GM21367 (cell line): ENCODE measurements at regions not wholly inside any gene's neighbourhood (a gene's known extent, or its start where the extent isn't known, plus 50 kb on each side); places are given as distances from the start of the nearest gene placed in this dataset.

ENCODE experiments used
- ATAC-seq: cut with Tn5 transposase; IDR thresholded peaks from one replicate; pipeline ENCODE4 v1.9.1; 2021; ENCODE audit not compliant: unreplicated experiment

GRCh38 chr2:9738062-9738461 lies 105.2 kb upstream of the TAF1B start:
- no peak for ATAC-seq

- no peak for ATAC-seq
Observed at GRCh38 chr2:9738535-9739496, 104.5 kb upstream of the TAF1B start.

DNA sequence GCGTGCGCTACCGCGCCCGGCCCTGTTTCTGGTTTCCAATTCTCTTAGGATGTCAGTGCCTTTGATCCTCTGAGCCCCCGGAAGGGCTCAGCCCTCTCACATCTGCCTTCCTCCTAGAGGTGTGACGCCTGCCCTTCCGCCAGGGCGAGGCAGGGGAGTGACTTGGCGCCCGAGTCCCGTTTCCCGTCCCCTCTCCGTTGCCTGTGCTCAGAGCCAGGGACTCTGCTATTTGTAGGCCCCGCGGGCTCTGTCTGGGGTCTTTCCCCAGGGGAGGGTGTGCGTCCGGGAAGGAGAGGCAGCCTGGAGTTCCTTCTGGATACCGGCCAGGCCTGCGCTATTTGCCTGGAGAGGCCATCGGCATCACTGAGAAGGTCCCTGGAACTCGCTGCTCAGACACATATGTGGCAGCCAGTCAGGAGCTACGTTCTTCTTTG lies 103.7 kb upstream of the TAF1B start:
- ATAC-seq: no peak

DNA sequence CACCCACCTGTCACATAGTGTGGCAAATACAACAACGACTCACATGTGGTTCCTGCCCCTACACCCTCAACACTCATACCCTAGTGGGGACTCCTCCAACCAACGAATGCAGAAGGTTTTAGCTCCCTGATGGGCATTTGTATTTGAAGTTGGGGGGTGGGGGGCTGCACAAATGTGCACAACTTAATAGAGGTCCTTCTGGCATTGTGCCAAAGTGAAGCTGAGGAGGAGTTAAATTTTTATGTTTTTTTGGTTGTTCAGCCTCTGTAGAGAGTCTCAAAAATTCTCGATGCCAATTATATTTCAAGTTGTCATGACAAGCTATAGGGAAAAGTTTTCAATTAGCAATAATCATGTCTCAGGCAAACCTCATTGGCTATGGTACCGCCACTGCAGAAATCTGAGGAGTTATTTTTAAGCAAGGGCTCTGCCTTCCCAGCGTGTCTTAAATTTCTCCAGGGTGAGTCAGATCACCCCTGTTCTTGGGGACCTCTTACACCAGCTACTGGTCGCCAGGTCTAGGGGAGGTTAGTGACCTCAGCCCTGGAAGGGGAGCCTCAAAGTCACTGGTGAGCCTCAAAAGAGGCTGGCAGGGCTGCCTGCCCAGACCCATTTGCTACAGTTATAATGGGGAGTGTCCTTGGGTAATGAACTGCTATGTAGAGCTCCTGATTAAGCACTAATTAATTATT lies 102.7 kb upstream of the TAF1B start:
- no peak for ATAC-seq

- no peak for ATAC-seq
Observed at GRCh38 chr2:9741110-9741509, 102.2 kb upstream of the TAF1B start.

- ATAC-seq: no peak
Observed at GRCh38 chr2:9742601-9743000, 100.7 kb upstream of the TAF1B start.

GRCh38 chr2:9744256-9745004 lies 98.8 kb upstream of the TAF1B start:
- ATAC-seq: no peak

- no peak for ATAC-seq
Observed at GRCh38 chr2:9745153-9745899, 97.9 kb upstream of the TAF1B start.

- ATAC-seq: no peak
Observed at GRCh38 chr2:9747396-9747795, 95.9 kb upstream of the TAF1B start.

DNA sequence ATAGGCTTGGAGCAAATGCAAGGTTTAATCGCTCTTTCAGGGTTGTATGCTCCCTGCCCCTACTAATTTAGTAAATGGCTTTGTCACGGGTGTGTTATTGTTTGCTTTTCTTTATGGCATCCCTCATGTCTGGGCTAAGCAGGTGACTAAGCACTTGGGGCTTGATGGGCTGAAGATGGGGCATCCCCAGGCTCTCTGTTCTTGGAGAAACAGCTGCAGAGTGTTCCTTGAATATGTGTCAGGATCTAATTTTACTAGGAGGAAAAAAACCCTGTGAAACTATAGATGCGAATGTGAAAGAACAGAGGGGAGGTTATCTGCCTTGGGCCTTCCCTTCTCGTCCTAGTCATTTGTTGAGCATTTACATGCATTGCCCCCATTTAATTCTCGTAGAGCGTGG lies 94.7 kb upstream of the TAF1B start:
- ATAC-seq: no peak

GRCh38 chr2:9749546-9750223 lies 93.6 kb upstream of the TAF1B start:
- no peak for ATAC-seq

DNA sequence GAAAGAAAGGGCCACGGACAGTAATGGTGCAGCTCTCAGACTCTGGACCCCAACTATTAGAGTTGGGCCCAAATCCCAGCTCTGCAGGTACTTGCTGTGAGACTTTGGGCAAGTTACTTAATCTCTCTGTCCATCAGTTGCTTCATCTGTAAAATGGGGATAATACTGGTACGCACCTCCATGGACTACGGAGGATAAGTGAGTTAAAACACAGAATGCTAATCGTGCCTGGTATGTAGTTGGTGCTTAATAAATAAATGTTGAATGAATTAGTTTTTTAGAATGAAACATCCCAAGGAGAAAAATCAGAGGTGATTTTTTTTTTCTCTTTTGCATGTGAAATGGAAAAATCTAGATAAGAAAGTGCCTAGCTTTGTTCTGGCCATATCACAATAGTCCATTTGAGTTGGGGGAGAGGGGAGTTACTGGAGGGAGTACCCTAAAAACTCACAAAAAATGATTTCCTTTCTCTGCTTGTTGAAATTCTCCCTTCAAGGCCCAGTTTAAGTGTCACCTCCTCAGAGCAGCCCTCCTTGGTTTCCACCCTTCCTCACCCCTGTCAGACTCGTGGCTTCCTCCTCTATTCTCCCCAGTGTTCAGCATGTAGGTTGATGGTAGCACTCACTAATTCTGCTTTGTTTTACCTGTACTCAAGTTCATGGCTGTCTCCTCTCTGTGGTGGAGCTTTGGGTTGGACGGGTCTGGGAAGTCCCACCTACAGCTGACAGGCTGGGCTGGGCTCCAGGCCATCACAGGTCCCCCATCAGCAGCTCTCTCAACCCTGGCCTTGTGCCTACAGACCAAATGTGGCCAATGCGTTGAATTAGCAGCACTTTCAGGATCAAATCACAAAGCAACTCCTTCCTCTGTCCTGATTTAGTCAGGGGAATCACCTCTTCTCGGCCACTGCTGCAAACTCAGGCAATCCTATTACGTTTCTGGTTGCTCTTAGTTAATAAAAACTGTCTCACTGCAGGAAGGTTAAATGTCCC lies 92.8 kb upstream of the TAF1B start:
- ATAC-seq: no peak

- ATAC-seq: no peak
Observed at GRCh38 chr2:9751831-9752230, 91.4 kb upstream of the TAF1B start.

DNA sequence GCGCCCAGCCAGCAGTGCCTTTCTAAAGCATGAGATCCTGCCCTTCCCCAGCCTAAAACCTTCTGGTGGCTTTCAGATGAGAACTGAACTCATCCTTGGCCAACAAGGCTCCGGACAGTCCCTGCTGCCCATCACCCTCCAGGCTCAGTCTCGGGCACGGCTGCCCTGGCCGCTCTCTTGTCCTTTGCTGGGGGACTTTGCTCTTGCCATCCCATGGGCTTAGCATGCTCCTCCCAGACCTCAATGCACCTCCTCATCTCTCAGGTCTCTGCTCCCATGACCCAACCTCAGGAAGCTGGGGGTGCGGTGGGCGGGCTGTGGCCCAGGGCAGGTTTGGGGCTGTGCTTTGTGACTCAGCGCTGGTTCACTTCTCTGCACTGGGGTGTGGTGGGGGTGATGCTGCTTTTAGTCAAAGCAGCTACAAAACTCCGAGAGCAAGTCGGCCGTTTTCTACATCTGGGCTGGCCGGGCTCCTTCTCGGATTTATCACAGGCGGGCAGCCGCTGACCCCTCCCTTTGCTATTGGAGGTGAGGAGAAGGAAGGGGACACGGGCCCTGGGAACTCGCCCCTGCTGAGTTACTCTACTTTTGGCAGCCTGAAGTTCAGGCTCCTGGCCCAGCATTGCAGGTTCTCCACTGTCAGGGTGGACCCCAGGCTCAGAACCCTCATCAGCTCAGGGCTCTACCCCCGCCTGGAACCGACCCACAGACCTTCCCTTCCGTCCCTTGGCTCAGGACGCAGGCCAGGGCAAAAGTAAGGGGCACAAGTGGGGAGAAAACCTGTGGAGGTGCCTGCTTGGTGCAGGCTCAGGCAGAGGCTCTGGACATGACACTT lies 90.6 kb upstream of the TAF1B start:
- ATAC-seq: no peak

DNA sequence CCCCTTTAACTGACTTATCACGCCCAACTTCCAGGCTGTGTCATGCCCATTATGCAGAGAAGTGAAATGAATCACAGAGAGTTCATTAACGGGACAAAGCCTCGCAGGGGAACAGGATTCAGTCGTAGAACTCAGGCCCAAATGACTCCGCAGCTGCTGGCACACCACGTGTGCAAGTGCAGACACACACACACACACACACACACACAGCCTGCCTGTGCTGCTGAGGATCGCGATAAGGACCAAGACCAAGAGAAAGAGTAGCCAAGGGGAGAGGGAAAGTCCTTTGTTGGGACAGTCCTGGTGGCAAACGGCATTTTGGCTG lies 90.0 kb upstream of the TAF1B start:
- ATAC-seq: peak; percentile 63

- no peak for ATAC-seq
Observed at GRCh38 chr2:9753665-9754531, 89.4 kb upstream of the TAF1B start.

DNA sequence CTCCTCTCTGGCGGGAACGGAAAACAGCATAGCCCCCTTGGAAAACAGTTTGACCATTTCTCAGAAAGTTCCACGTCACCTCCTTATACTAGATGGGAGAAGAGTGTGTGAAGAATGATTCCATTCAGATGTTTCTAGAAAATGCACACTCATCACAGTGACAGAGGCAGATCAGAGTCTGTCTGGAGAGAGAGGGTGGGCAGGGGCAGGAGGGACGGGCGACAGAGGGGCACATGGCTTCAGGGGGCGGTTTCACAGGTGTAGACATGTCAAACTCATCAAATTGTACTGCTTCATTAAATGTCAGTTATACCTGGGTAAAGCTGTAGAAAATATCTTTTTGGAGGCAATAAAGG lies 88.8 kb upstream of the TAF1B start:
- ATAC-seq: no peak
